IPS-NIHi11 (cell line): ENCODE measurements at regions not wholly inside any gene's neighbourhood (a gene's known extent, or its start where the extent isn't known, plus 50 kb on each side); places are given as distances from the start of the nearest gene placed in this dataset.
"Not testable (repeated sequence)": the region's sequence is repeated elsewhere in the genome, so short reads cannot be mapped to it uniquely, and the experiment has no call there.

ENCODE experiments used
- DNase-seq: peaks from one replicate; pipeline ENCODE4 v3.0.0; 2012; ENCODE audit warnings: mixed read lengths, low spot score

GRCh38 chr6:148602136-148602535 is 144.7 kb upstream of the UST start:
- no peak for DNase-seq

- DNase-seq, result no peak
Observed at GRCh38 chr6:148608199-148608951, 138.5 kb upstream of the UST start.

DNA sequence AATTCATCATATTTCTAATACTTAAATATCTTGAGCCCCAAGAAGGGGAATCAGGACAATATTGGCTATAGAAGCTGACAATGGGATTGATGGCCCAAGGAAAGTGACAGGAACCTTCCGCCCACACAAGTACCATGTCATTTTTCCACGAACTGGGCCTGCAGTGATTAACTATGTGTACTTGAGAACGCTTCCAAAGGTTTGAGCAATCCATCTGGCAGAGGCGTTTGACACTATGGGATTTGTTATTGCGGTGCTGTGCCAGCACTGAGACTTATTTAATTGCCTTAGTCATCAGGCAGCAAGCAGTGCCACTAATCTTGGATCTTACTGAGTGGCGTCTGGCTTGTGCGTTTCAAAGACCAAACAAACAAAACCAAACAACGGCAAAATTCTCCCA is 135.6 kb upstream of the UST start:
- DNase-seq, result no peak

- no peak for DNase-seq
Observed at GRCh38 chr6:148612043-148612442, 134.8 kb upstream of the UST start.

GRCh38 chr6:148614602-148615001 is 132.2 kb upstream of the UST start:
- no peak for DNase-seq

DNA sequence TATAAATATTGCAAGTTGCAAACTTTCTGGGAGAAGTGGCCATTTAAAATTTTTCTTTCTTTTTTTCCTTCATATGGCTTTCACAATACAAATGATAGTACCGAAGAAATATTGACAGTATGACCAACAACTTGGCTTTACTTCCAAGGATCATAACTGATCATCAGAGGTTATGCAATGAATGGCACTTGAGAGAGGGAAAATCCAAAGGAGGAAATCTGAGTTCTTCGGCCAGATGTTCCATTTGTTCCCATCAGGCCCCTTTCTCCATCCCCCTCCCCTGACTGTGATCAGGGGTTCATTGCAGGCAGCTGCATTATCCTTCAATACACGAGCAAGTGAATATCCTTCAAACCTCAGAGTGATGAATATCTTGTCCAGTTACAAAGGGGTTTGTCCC is 130.0 kb upstream of the UST start:
- no peak for DNase-seq

GRCh38 chr6:148617530-148617929 is 129.3 kb upstream of the UST start:
- no peak for DNase-seq

- DNase-seq, result no peak
Observed at GRCh38 chr6:148619891-148620290, 126.9 kb upstream of the UST start.

DNA sequence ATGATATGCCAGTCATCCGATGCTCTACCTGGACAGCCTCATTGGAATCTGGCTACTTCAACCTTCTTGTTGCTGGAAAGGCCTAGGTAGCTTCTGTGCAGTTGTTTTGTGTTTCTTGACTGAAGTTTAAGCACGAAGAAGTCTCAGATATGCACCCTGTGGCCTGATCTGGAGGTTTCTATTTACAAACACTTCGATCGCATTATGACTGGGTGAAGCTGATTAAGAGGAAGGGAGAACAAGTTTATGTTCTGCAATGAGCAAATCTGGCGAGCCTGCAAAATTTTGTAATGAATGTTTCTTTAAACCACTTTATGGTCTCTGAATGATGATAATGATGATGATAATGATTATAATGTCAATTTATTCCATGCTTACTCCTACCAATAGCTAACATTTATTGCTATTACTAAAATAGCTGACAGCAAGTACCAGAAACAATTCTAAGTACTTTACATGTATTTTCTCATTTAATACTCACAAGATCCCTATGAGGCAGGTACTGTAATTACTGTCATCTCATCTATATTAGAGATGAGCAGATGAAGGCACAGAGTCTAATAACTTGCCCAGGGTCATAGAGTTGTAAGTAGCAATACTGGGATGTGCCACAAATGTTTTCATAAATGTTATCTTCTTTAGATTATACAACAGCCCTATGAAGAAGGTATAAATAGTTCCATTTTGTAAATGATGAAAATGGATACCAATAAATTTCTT is 126.1 kb upstream of the UST start:
- DNase-seq, result no peak

GRCh38 chr6:148625609-148626008 is 121.2 kb upstream of the UST start:
- DNase-seq, result no peak

DNA sequence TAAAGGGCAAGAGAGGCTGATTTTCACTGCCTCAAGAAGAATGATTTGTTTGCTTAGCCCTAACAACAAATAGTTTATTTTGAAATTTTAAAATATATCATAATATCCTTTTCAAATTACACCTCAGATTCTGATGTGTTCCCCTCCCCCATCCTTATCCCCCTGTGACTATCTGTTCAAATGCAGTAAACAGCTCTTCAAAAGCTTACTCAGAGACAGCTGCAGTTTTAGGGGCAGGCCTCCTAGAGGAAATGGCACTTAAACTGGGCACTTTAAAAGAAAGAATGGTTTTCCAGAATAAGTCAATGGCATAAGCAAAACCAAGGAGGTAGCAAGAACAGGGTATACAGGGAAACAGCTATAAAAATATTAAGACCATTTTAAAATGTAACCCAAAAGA is 118.6 kb upstream of the UST start:
- peak; percentile 40 for DNase-seq

DNA sequence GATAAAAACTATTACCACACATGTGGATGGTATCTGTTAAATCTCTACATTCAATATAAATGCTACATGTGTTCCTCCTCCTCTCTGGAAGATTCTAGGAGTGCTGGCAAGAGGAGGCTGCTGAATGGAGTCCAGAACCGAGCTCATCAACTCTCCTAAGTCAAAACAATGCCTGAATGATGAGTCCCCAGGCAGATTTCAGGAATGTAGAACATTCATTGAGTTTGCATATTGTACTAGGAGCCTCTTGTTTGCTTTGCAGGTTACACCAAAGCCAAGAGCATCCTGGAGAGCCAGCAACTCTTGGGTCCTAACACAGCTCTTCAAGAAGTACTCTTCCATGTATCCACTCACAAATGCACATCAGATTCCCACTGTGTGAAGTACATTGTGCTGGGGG is 117.6 kb upstream of the UST start:
- DNase-seq, result peak; percentile 11

- DNase-seq, result no peak
Observed at GRCh38 chr6:148629592-148630465, 117.0 kb upstream of the UST start.

DNA sequence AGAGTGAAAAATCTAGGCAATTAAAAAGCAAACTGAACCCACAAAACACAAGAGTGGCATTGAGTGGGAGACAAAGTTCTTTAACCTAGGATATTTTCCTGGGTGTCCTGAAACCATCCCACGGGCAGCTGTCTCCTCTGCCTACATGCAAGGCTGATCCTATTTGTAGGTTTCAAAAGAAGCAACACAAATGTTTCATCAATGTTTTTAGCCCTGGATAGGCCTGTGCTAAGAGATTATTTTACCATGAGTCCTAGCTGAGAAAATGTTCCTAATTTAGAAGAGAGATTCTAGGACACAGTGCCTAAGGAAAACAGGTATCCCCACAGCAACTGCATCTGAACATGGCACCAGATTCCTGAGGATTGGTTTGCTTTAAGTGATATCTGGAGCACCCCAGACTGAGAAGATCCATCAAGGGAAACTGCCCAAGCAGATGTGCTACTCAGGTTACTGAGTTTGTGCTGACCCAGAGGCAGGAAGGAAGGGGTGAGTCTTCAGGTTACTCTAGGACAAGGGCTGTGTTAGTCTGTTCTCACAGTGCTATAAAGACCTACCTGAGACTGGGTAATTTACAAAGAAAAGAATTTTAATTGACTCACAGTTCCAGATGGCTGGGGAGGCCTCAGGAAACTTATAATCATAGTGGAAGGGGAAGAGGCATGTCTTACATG is 111.6 kb upstream of the UST start:
- no peak for DNase-seq

GRCh38 chr6:148641836-148642235 is 105.0 kb upstream of the UST start:
- not testable (repeated sequence) for DNase-seq

DNA sequence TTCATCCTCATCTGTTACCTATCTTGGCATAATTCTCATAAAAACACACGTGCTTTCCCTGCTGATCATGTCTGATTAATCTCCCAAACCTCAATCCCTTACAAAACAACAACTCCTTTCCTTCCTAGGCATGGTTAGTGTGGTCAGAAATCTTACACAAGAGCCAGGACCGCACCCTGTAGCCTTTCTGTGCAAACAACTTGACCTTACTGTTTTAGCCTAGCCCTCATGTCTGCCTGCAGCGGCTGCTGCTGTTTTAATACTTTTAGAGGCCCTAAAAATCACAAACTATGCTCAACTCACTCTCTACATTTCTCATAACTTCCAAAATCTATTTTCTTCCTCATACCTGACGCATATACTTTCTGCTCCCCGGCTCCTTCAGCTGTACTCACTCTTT is 103.6 kb upstream of the UST start:
- DNase-seq, result not testable (repeated sequence)

- not testable (repeated sequence) for DNase-seq
Observed at GRCh38 chr6:148645049-148645448, 101.8 kb upstream of the UST start.

- DNase-seq, result no peak
Observed at GRCh38 chr6:148648754-148649453, 97.9 kb upstream of the UST start.

DNA sequence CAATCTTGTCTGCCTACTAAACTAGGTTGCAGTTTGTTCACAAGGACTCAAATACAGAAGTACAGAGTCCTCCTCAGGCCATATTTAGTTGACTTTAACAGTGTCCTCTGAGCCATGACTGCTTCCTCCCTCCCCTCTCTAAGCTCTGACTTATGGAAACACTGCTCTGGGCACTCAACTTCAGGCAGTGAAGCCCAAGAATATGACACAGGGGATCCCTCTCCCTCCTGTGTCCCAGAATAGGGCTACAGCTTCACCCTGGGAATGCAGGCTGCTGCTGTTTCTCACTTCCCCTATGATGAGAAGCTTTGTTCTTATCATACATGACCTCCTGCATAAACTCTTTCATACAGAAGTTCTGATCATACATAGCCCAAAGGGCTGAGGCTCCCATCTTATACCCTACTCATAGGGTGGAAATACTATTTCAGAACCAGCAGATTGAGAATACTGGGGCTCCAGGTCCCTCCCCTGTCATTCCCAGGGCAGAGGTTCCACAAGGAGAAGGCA is 97.3 kb upstream of the UST start:
- no peak for DNase-seq

GRCh38 chr6:148650941-148651505 is 95.8 kb upstream of the UST start:
- DNase-seq, result no peak

DNA sequence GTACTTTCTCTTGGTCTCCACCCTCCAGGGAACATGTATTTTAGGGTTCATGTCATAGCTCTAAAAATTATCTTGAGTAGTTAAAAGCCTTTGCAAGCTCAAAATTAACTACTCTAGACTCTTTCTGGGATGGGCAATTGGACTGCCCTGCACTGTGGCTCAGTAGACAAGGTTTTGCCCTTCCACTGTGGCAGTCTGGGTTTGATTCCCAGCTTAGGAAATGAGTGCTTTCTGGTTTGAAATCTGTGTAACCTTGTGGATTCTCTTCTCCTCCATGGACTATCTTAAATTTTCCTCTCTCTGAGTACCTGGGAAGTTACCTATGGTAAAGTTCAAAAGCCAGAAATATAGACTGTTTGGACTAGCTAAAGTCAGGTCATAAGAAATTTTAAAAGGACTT is 94.6 kb upstream of the UST start:
- no peak for DNase-seq
